ENCODE measurements at regions not wholly inside any gene's neighbourhood (a gene's known extent, or its start where the extent isn't known, plus 50 kb on each side); places are given as distances from the start of the nearest gene placed in this dataset.

DNA sequence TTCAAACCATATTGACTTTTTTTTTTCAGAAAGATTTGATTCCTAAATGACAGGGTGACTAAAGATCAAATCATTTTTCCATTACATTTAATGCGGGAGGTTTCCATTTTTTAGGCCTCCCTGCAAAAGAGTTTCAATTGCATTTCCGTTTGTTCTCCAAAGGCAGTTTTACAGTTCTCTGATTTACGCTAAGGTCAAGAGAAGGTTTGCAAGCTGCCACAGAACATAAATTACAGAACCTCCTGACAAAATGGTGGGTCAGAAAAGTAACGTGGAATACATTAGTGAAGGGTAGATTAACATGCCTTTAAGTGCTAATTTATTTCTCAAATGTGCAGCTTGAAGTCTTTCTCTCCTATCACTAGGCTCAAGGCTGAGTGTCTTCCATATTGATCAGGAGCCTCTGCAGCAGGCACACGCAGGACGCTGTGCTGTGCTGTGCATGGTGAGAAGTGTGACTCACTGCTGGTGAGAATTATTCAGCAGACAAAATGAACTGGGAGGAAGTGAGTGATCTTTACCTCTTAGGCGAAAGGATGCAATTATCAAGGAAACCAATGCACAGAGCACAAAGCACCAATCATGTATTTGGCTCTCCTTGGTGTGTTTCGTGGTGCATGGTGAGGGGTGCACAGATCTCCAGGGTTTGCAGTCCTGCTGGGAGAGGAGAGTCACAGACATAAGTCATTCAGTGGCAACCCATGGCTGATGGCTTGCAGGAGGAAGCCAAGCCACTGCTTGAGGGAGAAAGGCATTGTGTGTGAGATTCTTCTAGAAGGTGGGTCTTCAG is 136.3 kb downstream of the TENT4A start:
- Histone ChIP-seq H3K27ac (ENCODE audit: insufficient read depth, low read depth, low read length, poor library complexity, severe bottlenecking) (no peak overlapping the region), H3K36me3 (ENCODE audit: control insufficient read depth, insufficient read depth, low read length) (no peaks in the 10 kb centered on the region), H3K9me3 (ENCODE audit: control insufficient read depth, low read length) (no peaks in the 10 kb centered on the region), H3K4me3 (ENCODE audit: insufficient read depth, low read depth, low read length) (no peak overlapping the region), H3K4me1 (ENCODE audit: control insufficient read depth, insufficient read depth, low read length) (no peaks in the 10 kb centered on the region), H3K27me3 (ENCODE audit: control insufficient read depth, insufficient read depth, low read length, poor library complexity, severe bottlenecking) (no peaks in the 10 kb centered on the region)
- WGBS, 2 experiments, result 92 to 94% methylated on average over 8 of the region's 8 CpGs

GRCh38 chr5:6850106-6850432 is 136.8 kb downstream of the TENT4A start:
- Histone ChIP-seq H3K9me3 (ENCODE audit: control insufficient read depth, low read length) (no peaks in the 10 kb centered on the region), H3K4me3 (ENCODE audit: insufficient read depth, low read depth, low read length) (no peak overlapping the region), H3K27ac (ENCODE audit: insufficient read depth, low read depth, low read length, poor library complexity, severe bottlenecking) (no peak overlapping the region), H3K36me3 (ENCODE audit: control insufficient read depth, insufficient read depth, low read length) (no peaks in the 10 kb centered on the region), H3K4me1 (ENCODE audit: control insufficient read depth, insufficient read depth, low read length) (no peaks in the 10 kb centered on the region), H3K27me3 (ENCODE audit: control insufficient read depth, insufficient read depth, low read length, poor library complexity, severe bottlenecking) (no peaks in the 10 kb centered on the region)
- whole genome bisulfite sequencing, 2 experiments, result 91% methylated on average over 6 of the region's 6 CpGs

DNA sequence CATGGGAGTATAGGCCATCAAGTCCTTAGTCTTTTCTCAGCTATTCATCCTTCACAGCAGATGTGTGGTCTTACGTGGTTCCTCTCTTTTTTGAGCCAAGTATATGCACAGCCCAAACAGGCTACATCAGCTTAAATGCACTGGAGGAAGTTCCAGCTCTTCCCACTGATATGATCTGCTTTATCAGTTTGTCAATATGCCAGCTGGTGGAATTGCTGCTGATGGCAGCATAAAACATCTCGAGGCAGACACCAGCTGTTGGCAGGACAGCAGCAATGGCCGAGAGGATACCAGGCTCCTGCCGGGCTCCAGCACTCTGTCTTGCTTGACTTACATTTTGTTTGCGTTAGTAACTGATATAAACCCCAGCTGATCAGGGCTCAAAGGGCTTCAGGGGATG is 143.4 kb downstream of the TENT4A start:
- 93 to 94% methylated on average over 5 of the region's 5 CpGs for WGBS, 2 experiments
- H3K27ac ChIP-seq (ENCODE audit: insufficient read depth, low read depth, low read length, poor library complexity, severe bottlenecking), result no peak overlapping the region
- H3K9me3 ChIP-seq (ENCODE audit: control insufficient read depth, low read length), result no peaks in the 10 kb centered on the region
- H3K4me3 ChIP-seq (ENCODE audit: insufficient read depth, low read depth, low read length), result no peak overlapping the region
- no peaks in the 10 kb centered on the region for H3K4me1 ChIP-seq (ENCODE audit: control insufficient read depth, insufficient read depth, low read length)
- H3K27me3 ChIP-seq (ENCODE audit: control insufficient read depth, insufficient read depth, low read length, poor library complexity, severe bottlenecking), result no peaks in the 10 kb centered on the region
- no peaks in the 10 kb centered on the region for H3K36me3 ChIP-seq (ENCODE audit: control insufficient read depth, insufficient read depth, low read length)

- Histone ChIP-seq H3K9me3 (ENCODE audit: control insufficient read depth, low read length) (no peaks in the 10 kb centered on the region), H3K4me1 (ENCODE audit: control insufficient read depth, insufficient read depth, low read length) (no peaks in the 10 kb centered on the region), H3K27me3 (ENCODE audit: control insufficient read depth, insufficient read depth, low read length, poor library complexity, severe bottlenecking) (no peaks in the 10 kb centered on the region), H3K27ac (ENCODE audit: insufficient read depth, low read depth, low read length, poor library complexity, severe bottlenecking) (no peak overlapping the region), H3K36me3 (ENCODE audit: control insufficient read depth, insufficient read depth, low read length) (no peaks in the 10 kb centered on the region), H3K4me3 (ENCODE audit: insufficient read depth, low read depth, low read length) (no peak overlapping the region)
- 91 to 92% methylated on average over 7 of the region's 7 CpGs for WGBS, 2 experiments
Measured at GRCh38 chr5:6858419-6858818, 145.2 kb downstream of the TENT4A start.

DNA sequence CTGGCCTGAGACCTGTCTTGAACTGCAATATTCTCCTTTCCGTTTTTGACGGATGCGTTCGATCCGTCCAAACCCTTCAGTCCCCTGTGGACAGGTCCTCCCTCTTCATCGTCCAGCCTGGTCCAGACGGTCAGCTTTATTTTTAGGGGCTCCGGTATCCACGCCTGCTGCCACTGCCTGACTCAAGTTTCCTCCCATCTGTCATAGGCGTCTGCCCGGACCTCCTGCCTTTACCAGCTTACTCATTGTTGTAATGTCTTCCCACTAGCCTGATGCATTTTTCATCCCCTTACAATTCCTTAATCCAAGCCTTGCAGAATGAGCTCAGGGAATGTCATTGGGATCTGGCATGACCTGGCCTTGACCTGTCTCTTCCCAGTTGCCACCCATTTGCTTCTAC is 145.8 kb downstream of the TENT4A start:
- no peak overlapping the region for H3K4me3 ChIP-seq (ENCODE audit: insufficient read depth, low read depth, low read length)
- no peaks in the 10 kb centered on the region for H3K4me1 ChIP-seq (ENCODE audit: control insufficient read depth, insufficient read depth, low read length)
- WGBS, 2 experiments, result 93 to 94% methylated on average over 11 of the region's 11 CpGs
- H3K27ac ChIP-seq (ENCODE audit: insufficient read depth, low read depth, low read length, poor library complexity, severe bottlenecking), result no peak overlapping the region
- no peaks in the 10 kb centered on the region for H3K27me3 ChIP-seq (ENCODE audit: control insufficient read depth, insufficient read depth, low read length, poor library complexity, severe bottlenecking)
- no peaks in the 10 kb centered on the region for H3K9me3 ChIP-seq (ENCODE audit: control insufficient read depth, low read length)
- no peaks in the 10 kb centered on the region for H3K36me3 ChIP-seq (ENCODE audit: control insufficient read depth, insufficient read depth, low read length)

DNA sequence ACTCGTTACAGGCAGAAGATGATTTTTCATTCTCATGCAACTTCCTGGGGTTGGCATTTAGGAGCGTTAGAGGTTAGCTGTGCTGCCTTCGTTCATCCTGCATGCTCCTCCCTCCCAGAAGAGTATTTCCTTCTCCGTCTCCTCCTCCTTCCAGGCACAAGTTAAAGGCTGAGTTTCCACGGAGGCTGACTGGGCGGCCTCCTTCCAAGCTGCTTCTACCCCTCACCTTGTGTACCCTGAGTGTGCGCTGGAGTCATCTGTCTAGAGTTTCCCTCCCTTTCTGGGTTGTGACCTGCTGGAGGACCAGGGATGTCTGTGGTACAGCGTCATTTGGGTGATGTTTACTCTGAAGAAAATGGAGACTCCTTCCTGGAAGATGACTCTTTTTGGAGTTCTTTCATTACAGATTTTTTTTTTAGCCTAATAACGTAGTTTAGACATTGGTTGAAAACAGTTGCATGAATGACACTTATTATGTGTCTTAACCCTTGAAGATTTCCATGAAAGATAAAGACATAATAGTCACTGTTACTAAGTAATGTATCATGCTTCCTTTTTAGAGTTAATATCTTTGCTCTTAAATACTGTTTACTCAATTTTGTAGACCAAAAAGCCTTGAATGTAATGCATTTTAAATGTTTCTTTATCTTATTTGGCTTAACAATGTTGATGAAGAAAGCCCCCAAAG is 146.9 kb downstream of the TENT4A start:
- WGBS, 2 experiments, result 92 to 94% methylated on average over 9 of the region's 9 CpGs
- no peak overlapping the region for H3K4me3 ChIP-seq (ENCODE audit: insufficient read depth, low read depth, low read length)
- no peaks in the 10 kb centered on the region for H3K36me3 ChIP-seq (ENCODE audit: control insufficient read depth, insufficient read depth, low read length)
- H3K9me3 ChIP-seq (ENCODE audit: control insufficient read depth, low read length), result no peaks in the 10 kb centered on the region
- H3K4me1 ChIP-seq (ENCODE audit: control insufficient read depth, insufficient read depth, low read length), result no peaks in the 10 kb centered on the region
- no peak overlapping the region for H3K27ac ChIP-seq (ENCODE audit: insufficient read depth, low read depth, low read length, poor library complexity, severe bottlenecking)
- no peaks in the 10 kb centered on the region for H3K27me3 ChIP-seq (ENCODE audit: control insufficient read depth, insufficient read depth, low read length, poor library complexity, severe bottlenecking)

DNA sequence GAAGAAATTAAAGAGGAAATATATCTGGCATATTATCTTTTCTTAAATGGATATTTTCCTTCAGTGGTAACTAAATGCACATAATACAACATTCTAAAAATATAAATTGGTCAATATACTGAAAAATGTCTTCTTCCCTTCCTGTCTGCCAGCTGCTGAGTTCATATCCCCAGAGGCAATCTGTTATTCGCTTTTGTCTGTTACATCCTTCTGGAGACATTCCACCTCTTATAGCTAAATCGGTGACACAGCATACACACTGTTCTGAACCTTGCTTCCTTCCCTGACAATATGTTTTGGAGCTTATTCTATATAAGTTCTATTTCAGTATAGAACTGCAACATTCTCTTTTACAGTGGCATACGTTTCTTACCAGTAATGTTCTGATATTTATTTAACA is 147.8 kb downstream of the TENT4A start:
- H3K27ac ChIP-seq (ENCODE audit: insufficient read depth, low read depth, low read length, poor library complexity, severe bottlenecking), result no peak overlapping the region
- no peaks in the 10 kb centered on the region for H3K36me3 ChIP-seq (ENCODE audit: control insufficient read depth, insufficient read depth, low read length)
- no peak overlapping the region for H3K4me3 ChIP-seq (ENCODE audit: insufficient read depth, low read depth, low read length)
- H3K27me3 ChIP-seq (ENCODE audit: control insufficient read depth, insufficient read depth, low read length, poor library complexity, severe bottlenecking), result no peaks in the 10 kb centered on the region
- H3K4me1 ChIP-seq (ENCODE audit: control insufficient read depth, insufficient read depth, low read length), result no peaks in the 10 kb centered on the region
- 92 to 100% methylated on average over 2 of the region's 3 CpGs for WGBS, 2 experiments
- no peaks in the 10 kb centered on the region for H3K9me3 ChIP-seq (ENCODE audit: control insufficient read depth, low read length)

DNA sequence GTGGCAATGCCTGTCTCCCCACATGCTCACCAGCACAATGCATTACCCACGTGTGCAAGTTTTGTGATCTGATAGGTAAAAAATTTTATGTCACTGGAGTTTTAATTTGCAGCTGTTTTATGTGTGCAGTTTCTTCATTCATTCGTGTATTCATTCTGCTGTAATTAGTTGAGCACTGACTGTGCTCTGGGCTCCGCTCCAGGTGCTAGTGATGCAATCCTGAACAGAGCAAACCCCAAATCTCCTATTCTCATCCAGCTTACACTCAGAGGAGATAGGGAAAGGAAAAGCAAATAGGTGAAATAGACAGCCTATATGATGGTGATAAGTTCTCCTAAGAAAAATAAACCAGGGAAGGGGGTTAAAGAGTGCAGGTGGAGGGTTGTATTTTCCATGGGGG is 148.4 kb downstream of the TENT4A start:
- Histone ChIP-seq H3K27me3 (ENCODE audit: control insufficient read depth, insufficient read depth, low read length, poor library complexity, severe bottlenecking) (no peaks in the 10 kb centered on the region), H3K4me3 (ENCODE audit: insufficient read depth, low read depth, low read length) (no peak overlapping the region), H3K36me3 (ENCODE audit: control insufficient read depth, insufficient read depth, low read length) (no peaks in the 10 kb centered on the region), H3K4me1 (ENCODE audit: control insufficient read depth, insufficient read depth, low read length) (no peaks in the 10 kb centered on the region), H3K9me3 (ENCODE audit: control insufficient read depth, low read length) (no peaks in the 10 kb centered on the region), H3K27ac (ENCODE audit: insufficient read depth, low read depth, low read length, poor library complexity, severe bottlenecking) (no peak overlapping the region)
- WGBS, 2 experiments, result 88 to 92% methylated on average over 2 to 3 of the region's 3 CpGs

DNA sequence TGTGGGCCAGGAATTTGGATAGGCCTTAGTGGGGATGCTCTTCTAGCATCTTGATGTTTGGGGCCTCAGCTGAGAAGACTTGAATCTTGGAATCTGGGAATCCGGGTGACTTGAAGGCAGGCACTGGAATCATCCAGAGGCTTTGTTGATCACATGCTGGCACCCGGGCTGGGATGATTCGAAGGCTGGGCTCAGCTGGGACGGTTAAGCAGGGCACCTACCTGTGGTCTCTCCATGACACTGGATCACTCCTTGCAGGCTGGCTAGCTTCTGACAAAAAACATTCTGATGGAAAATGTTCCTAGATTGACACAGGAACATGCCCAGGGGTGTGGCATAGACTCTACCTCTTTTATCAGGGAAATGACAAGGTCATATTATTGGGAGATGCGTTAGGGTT is 149.1 kb downstream of the TENT4A start:
- H3K4me3 ChIP-seq (ENCODE audit: insufficient read depth, low read depth, low read length), result no peak overlapping the region
- no peaks in the 10 kb centered on the region for H3K36me3 ChIP-seq (ENCODE audit: control insufficient read depth, insufficient read depth, low read length)
- no peaks in the 10 kb centered on the region for H3K27me3 ChIP-seq (ENCODE audit: control insufficient read depth, insufficient read depth, low read length, poor library complexity, severe bottlenecking)
- H3K27ac ChIP-seq (ENCODE audit: insufficient read depth, low read depth, low read length, poor library complexity, severe bottlenecking), result no peak overlapping the region
- H3K9me3 ChIP-seq (ENCODE audit: control insufficient read depth, low read length), result no peaks in the 10 kb centered on the region
- WGBS, 2 experiments, result 94 to 95% methylated on average over 4 of the region's 5 CpGs
- no peaks in the 10 kb centered on the region for H3K4me1 ChIP-seq (ENCODE audit: control insufficient read depth, insufficient read depth, low read length)

- H3K4me3 ChIP-seq (ENCODE audit: insufficient read depth, low read depth, low read length), result no peak overlapping the region
Measured at GRCh38 chr5:6867712-6868111, 154.5 kb downstream of the TENT4A start.

More at GRCh38 chr5:6867712-6868111, 154.5 kb downstream of the TENT4A start:
- 93 to 97% methylated on average over 6 of the region's 6 CpGs for WGBS, 2 experiments
- Histone ChIP-seq H3K9me3 (ENCODE audit: control insufficient read depth, low read length) (no peaks in the 10 kb centered on the region), H3K27ac (ENCODE audit: insufficient read depth, low read depth, low read length, poor library complexity, severe bottlenecking) (no peak overlapping the region), H3K4me1 (ENCODE audit: control insufficient read depth, insufficient read depth, low read length) (no peaks in the 10 kb centered on the region), H3K36me3 (ENCODE audit: control insufficient read depth, insufficient read depth, low read length) (no peaks in the 10 kb centered on the region), H3K27me3 (ENCODE audit: control insufficient read depth, insufficient read depth, low read length, poor library complexity, severe bottlenecking) (no peaks in the 10 kb centered on the region)
